ENCODE measurements at regions not wholly inside any gene's neighbourhood (a gene's known extent, or its start where the extent isn't known, plus 50 kb on each side); places are given as distances from the start of the nearest gene placed in this dataset.

DNA sequence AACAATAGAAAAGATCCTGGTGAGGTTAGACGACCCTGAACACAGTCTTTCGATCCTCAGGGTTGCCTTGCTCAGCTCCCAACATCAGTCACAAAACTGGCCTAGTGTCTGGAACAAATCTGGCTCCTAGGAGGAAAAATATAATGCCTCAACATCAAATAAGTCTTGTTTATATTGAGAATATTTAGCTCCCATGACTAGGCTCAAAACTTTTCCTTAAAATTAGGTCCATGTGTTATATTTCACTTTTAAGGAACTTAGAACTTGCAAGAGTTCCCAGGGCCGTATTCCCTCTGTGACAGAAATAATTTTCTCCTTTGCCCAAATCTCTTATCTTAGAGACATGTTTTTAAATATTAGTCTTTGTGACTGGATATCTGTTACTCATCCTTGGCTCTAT is 819.7 kb upstream of the ZEB2 start:
- no peaks in the 10 kb centered on the region for H3K27me3 ChIP-seq (replicated peaks in 1 of 4; ENCODE audit: control extremely low read depth in 1 of 4, control insufficient read depth in 3 of 4, insufficient read depth in 4 of 4, low read length in 3 of 4)
- H3K4me3 ChIP-seq (ENCODE audit: control extremely low read depth in 1 of 5, extremely low read depth in 1 of 5, insufficient read depth in 1 of 5, low read depth in 2 of 5, low read length in 4 of 5) = no peak overlapping the region
- peaks cover 0 to 3% (median 0%) of the 10 kb centered on the region in 3 donors for H3K9me3 ChIP-seq (ENCODE audit: control extremely low read depth in 1 of 3, control insufficient read depth in 2 of 3, insufficient read depth in 1 of 3, low read length in 2 of 3)
- Mint-ChIP-seq H3K27me3 (no peaks in the 10 kb centered on the region), H3K4me3 (no peak overlapping the region), H3K9me3 (ENCODE audit: insufficient read depth) (peaks cover 5% of the 10 kb centered on the region), H3K27ac (no peak overlapping the region), H3K4me1 (peaks cover 3% of the 10 kb centered on the region)
- ATAC-seq (ENCODE audit: low read depth) = no peak
- no peaks in the 10 kb centered on the region for H4K20me1 ChIP-seq (ENCODE audit: control insufficient read depth, insufficient read depth, low read length, poor library complexity, severe bottlenecking)
- WGBS (ENCODE audit: insufficient coverage) = no CpG with 5 or more reads among the region's 3 CpGs
- POLR2A ChIA-PET = no interaction called here
- no peak overlapping the region for H3K9ac ChIP-seq (ENCODE audit: low read length)
- H3K4me1 ChIP-seq (ENCODE audit: control insufficient read depth in 2 of 2, insufficient read depth in 2 of 2, low read length in 2 of 2) = no peaks in the 10 kb centered on the region
- TF ChIP-seq, protein P1, sequence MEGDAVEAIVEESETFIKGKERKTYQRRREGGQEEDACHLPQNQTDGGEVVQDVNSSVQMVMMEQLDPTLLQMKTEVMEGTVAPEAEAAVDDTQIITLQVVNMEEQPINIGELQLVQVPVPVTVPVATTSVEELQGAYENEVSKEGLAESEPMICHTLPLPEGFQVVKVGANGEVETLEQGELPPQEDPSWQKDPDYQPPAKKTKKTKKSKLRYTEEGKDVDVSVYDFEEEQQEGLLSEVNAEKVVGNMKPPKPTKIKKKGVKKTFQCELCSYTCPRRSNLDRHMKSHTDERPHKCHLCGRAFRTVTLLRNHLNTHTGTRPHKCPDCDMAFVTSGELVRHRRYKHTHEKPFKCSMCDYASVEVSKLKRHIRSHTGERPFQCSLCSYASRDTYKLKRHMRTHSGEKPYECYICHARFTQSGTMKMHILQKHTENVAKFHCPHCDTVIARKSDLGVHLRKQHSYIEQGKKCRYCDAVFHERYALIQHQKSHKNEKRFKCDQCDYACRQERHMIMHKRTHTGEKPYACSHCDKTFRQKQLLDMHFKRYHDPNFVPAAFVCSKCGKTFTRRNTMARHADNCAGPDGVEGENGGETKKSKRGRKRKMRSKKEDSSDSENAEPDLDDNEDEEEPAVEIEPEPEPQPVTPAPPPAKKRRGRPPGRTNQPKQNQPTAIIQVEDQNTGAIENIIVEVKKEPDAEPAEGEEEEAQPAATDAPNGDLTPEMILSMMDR (IDR thresholded peaks at IDR 0.05) = no peak
- TF ChIP-seq EZH2 (IDR thresholded peaks at IDR 0.05; ENCODE audit: borderline replicate concordance, insufficient read depth, low read depth, low read length, poor library complexity, severe bottlenecking) = no peak
- no peak overlapping the region for H3K27ac ChIP-seq (ENCODE audit: low read length in 2 of 2)
- no peak overlapping the region for H2AFZ ChIP-seq (ENCODE audit: insufficient read depth, low read depth, low read length, poor library complexity, severe bottlenecking)
- no peaks in the 10 kb centered on the region for H3K79me2 ChIP-seq (ENCODE audit: control insufficient read depth, insufficient read depth, low read length)
- H3K36me3 ChIP-seq (replicated peaks in 1 of 2; ENCODE audit: control extremely low read depth in 1 of 2, control insufficient read depth in 1 of 2, extremely low read depth in 1 of 2, insufficient read depth in 2 of 2, low read length in 1 of 2) = no peaks in the 10 kb centered on the region
- no peak for DNase-seq
- CTCF ChIA-PET = no interaction called here
- H3K4me2 ChIP-seq (replicated peaks; ENCODE audit: low read depth, low read length, poor library complexity, severe bottlenecking) = no peak overlapping the region
- intact Hi-C loops (cut with micrococcal nuclease) = no loop called here

DNA sequence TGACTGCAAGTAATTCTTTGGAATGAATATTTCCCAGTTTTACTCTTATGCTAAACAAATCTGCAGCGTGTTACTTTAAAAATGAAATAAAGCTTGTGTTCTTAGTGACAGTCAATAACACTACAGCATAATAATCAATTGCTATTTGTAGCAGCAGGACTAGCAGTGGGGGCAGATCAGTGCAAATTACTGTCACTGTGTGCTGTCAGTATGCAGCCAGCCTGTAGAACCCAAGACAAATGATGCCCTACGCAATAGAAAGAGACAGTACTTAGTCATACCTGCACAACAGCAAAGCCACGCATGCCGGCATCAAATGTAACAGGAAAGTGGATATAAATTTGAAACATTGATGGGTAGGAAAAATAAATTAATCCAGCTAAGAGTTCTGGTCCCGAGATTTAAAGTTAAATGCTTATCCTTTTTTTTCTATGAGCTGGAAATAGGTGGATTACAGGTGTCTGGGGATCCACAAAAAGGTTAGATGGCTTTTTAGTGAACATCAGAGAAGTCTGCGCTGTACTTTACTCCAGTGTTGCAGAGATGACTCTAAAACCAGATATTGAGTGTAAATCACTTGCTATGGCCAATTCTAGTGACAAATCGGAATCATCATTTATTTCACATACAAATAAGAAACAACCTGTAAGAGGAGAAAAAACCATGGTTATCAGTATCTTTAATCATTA is 812.4 kb upstream of the ZEB2 start:
- POLR2A ChIA-PET = no interaction called here
- Histone ChIP-seq H3K4me1 (ENCODE audit: control insufficient read depth in 2 of 2, insufficient read depth in 2 of 2, low read length in 2 of 2) (peaks cover 0 to 2% of the 10 kb centered on the region in 2 donors), H2AFZ (ENCODE audit: insufficient read depth, low read depth, low read length, poor library complexity, severe bottlenecking) (no peak overlapping the region), H3K79me2 (ENCODE audit: control insufficient read depth, insufficient read depth, low read length) (no peaks in the 10 kb centered on the region), H3K4me2 (replicated peaks; ENCODE audit: low read depth, low read length, poor library complexity, severe bottlenecking) (no peak overlapping the region), H3K9me3 (ENCODE audit: control extremely low read depth in 1 of 3, control insufficient read depth in 2 of 3, insufficient read depth in 1 of 3, low read length in 2 of 3) (no peaks in the 10 kb centered on the region), H3K9ac (ENCODE audit: low read length) (no peak overlapping the region), H3K27me3 (replicated peaks in 1 of 4; ENCODE audit: control extremely low read depth in 1 of 4, control insufficient read depth in 3 of 4, insufficient read depth in 4 of 4, low read length in 3 of 4) (no peaks in the 10 kb centered on the region), H3K36me3 (replicated peaks in 1 of 2; ENCODE audit: control extremely low read depth in 1 of 2, control insufficient read depth in 1 of 2, extremely low read depth in 1 of 2, insufficient read depth in 2 of 2, low read length in 1 of 2) (no peaks in the 10 kb centered on the region), H3K4me3 (ENCODE audit: control extremely low read depth in 1 of 5, extremely low read depth in 1 of 5, insufficient read depth in 1 of 5, low read depth in 2 of 5, low read length in 4 of 5) (no peak overlapping the region), H4K20me1 (ENCODE audit: control insufficient read depth, insufficient read depth, low read length, poor library complexity, severe bottlenecking) (no peaks in the 10 kb centered on the region), H3K27ac (ENCODE audit: low read length in 2 of 2) (no peak overlapping the region)
- ATAC-seq (ENCODE audit: low read depth) = no peak
- Mint-ChIP-seq H3K4me3 (no peak overlapping the region), H3K9me3 (ENCODE audit: insufficient read depth) (no peaks in the 10 kb centered on the region), H3K4me1 (peaks cover 2% of the 10 kb centered on the region), H3K27ac (no peak overlapping the region), H3K27me3 (no peaks in the 10 kb centered on the region)
- intact Hi-C loops (cut with micrococcal nuclease) = no loop called here
- CTCF ChIA-PET = no interaction called here
- DNase-seq = no peak
- TF ChIP-seq EZH2 (IDR thresholded peaks at IDR 0.05; ENCODE audit: borderline replicate concordance, insufficient read depth, low read depth, low read length, poor library complexity, severe bottlenecking) = no peak
- TF ChIP-seq, protein P1 (IDR thresholded peaks at IDR 0.05) = no peak
- WGBS (ENCODE audit: insufficient coverage) = 100% methylated on average over 1 of the region's 7 CpGs
